Endothelial cell of umbilical vein (primary cell): ENCODE measurements at regions not wholly inside any gene's neighbourhood (a gene's known extent, or its start where the extent isn't known, plus 50 kb on each side); places are given as distances from the start of the nearest gene placed in this dataset.

Source experiments
- BruUV-seq: library from RNA; stranded (reverse); fragments of 400-500 nt; replicated peaks from 2 replicates; lab custom pipeline; 2021; lab: Mats Ljungman, UMichigan
- CTCF ChIA-PET: fragments of 300-600, 350-600 bp; sonication (Branson Sonifier 250); formaldehyde crosslinking; loops from one replicate; lab custom pipeline; 2021; ENCODE audit warnings: antibody characterized with exemption, inconsistent platforms; lab: Charles Lee
- POLR2A ChIA-PET: fragments of 300-600, 350-600 bp; sonication (Branson Sonifier 250); formaldehyde crosslinking; loops from one replicate; lab custom pipeline; 2021; ENCODE audit warnings: antibody characterized with exemption, inconsistent platforms; lab: Charles Lee
- DNase-seq: peaks from one replicate; pipeline ENCODE4 v3.0.0-alpha.2; 2011; ENCODE audit warnings: low read depth, low spot score
- FAIRE-seq: peaks from 2 replicates; lab custom pipeline; 2011; peaks lifted over from hg19 to GRCh38; lab: Jason Lieb, UNC
- H2AFZ ChIP-seq: 2 replicates; pipeline ENCODE4 v1.6.0; 2012; ENCODE audit warnings: low read depth, low read length, control low read depth, inconsistent platforms
- H3K27ac ChIP-seq: 2 replicates; pipeline ENCODE4 v1.5.1; 2011; ENCODE audit warnings: low read depth, mild to moderate bottlenecking, control low read depth, low read length, moderate library complexity; ENCODE audit not compliant: insufficient read depth
- H3K27me3 ChIP-seq, 2 experiments: 2 replicates each; pipeline versions ENCODE4 v1.6.0 to v1.6.1; 2011; ENCODE audit warnings: low read length in 2 of 2, mixed read lengths in 1 of 2; ENCODE audit not compliant: control insufficient read depth in 2 of 2, insufficient read depth in 2 of 2
- H3K36me3 ChIP-seq, 2 experiments: 2 replicates in 1 of 2; 3 replicates in 1 of 2; pipeline ENCODE4 v1.5.1; 2011; ENCODE audit warnings: low read length in 2 of 2, mild to moderate bottlenecking in 1 of 2, moderate library complexity in 1 of 2; ENCODE audit not compliant: control insufficient read depth in 2 of 2, insufficient read depth in 2 of 2; ENCODE audit errors: extremely low read depth in 1 of 2
- H3K4me1 ChIP-seq: 3 replicates; pipeline ENCODE4 v1.5.1; 2011; ENCODE audit warnings: mild to moderate bottlenecking, low read length; ENCODE audit not compliant: control insufficient read depth, insufficient read depth; ENCODE audit errors: extremely low read depth
- H3K4me2 ChIP-seq: 2 replicates; pipeline ENCODE4 v1.6.1; 2011; ENCODE audit warnings: low read length, control low read depth, mixed read lengths; ENCODE audit not compliant: insufficient read depth
- H3K4me3 ChIP-seq, 3 experiments: fragments of 200-600 bp in 1 of 3; sonication (generic), shearing (Covaris generic) in 1 of 3; replicated peaks in 1 of 3; 2 replicates each; pipeline ENCODE4 v1.5.1; 2011 to 2016; ENCODE audit warnings: control low read depth in 3 of 3, low read length in 3 of 3, mild to moderate bottlenecking in 2 of 3, inconsistent platforms in 1 of 3, low read depth in 1 of 3, moderate library complexity in 1 of 3; ENCODE audit not compliant: insufficient read depth in 1 of 3
- H3K79me2 ChIP-seq: 2 replicates; pipeline ENCODE4 v1.6.0; 2012; ENCODE audit warnings: low read length, inconsistent platforms; ENCODE audit not compliant: control insufficient read depth, insufficient read depth
- H3K9ac ChIP-seq: replicated peaks from 2 replicates; pipeline ENCODE3; 2011; ENCODE audit warnings: low read length, control low read depth; ENCODE audit not compliant: insufficient read depth; ENCODE audit errors: extremely low read depth
- H3K9me1 ChIP-seq: replicated peaks from 3 replicates; pipeline ENCODE4 v1.6.0; 2011; ENCODE audit warnings: mild to moderate bottlenecking, low read length; ENCODE audit not compliant: control insufficient read depth, insufficient read depth; ENCODE audit errors: extremely low read depth
- H3K9me3 ChIP-seq: replicated peaks from 2 replicates; pipeline ENCODE4 v1.5.1; 2012; ENCODE audit warnings: low read length, inconsistent platforms; ENCODE audit not compliant: control insufficient read depth, insufficient read depth
- H4K20me1 ChIP-seq: replicated peaks from 2 replicates; pipeline ENCODE3; 2011; ENCODE audit warnings: mild to moderate bottlenecking, low read length; ENCODE audit not compliant: control insufficient read depth, insufficient read depth; ENCODE audit errors: extremely low read depth
- EZH2 ChIP-seq: IDR thresholded peaks from 2 replicates; pipeline ENCODE4 v1.6.1; 2012; ENCODE audit warnings: borderline replicate concordance, low read depth, mild to moderate bottlenecking, moderate library complexity, low read length, inconsistent platforms; ENCODE audit not compliant: severe bottlenecking
- FOS ChIP-seq: IDR thresholded peaks from 2 replicates; pipeline ENCODE4 v1.6.1; 2011; ENCODE audit warnings: mild to moderate bottlenecking, low read length, moderate library complexity, borderline replicate concordance; ENCODE audit not compliant: insufficient read depth
- GATA2 ChIP-seq: IDR thresholded peaks from 2 replicates; pipeline ENCODE4 v1.7.0; 2011; ENCODE audit warnings: low read depth, mild to moderate bottlenecking, moderate library complexity, mixed read lengths, low read length; ENCODE audit not compliant: insufficient read length, insufficient read depth
- JUN ChIP-seq: IDR thresholded peaks from 2 replicates; pipeline ENCODE4 v1.6.1; 2011; ENCODE audit warnings: borderline replicate concordance, low read depth; ENCODE audit not compliant: insufficient read length, insufficient read depth
- MYC ChIP-seq: IDR thresholded peaks from one replicate; pipeline ENCODE4 v1.6.1; 2011; ENCODE audit warnings: mild to moderate bottlenecking, low read depth, low read length
- POLR2A ChIP-seq: IDR thresholded peaks from 2 replicates; pipeline ENCODE4 v1.6.1; 2012; ENCODE audit warnings: low read depth, mild to moderate bottlenecking, control low read depth, low read length
- POLR2AphosphoS5 ChIP-seq: IDR thresholded peaks from 2 replicates; pipeline ENCODE4 v1.6.1; 2012; ENCODE audit warnings: low read depth, mild to moderate bottlenecking, control low read depth, low read length, moderate library complexity; ENCODE audit not compliant: insufficient read depth
- dilution Hi-C: fragments of 300-500 bp; cut with MboI; formaldehyde crosslinking; loops from one replicate; pipeline ENCODE4 v1.15.0; 2019; ENCODE audit warnings: low sequenced_read_pairs; ENCODE audit not compliant: extremely low pct_ligation_motif_present
- intact Hi-C: fragments of 100-400 bp; cut with micrococcal nuclease; formaldehyde crosslinking; loops from one replicate; pipeline ENCODE4 v1.10.0; 2022
- TF ChIP-seq, protein P1 (sequence below): IDR thresholded peaks from 2 replicates; pipeline ENCODE4 v1.6.1; 2011; ENCODE audit not compliant: insufficient read depth, insufficient read length
- TF ChIP-seq, protein P2 (sequence below), 2 donors: IDR thresholded peaks; 1 replicate in 1 of 2; 2 replicates in 1 of 2; pipeline ENCODE4 v1.5.1; 2011; ENCODE audit warnings: low read length in 2 of 2, mild to moderate bottlenecking in 2 of 2, moderate library complexity in 2 of 2, control low read depth in 1 of 2, inconsistent platforms in 1 of 2, low read depth in 1 of 2; ENCODE audit not compliant: insufficient read depth in 1 of 2; ENCODE audit errors: extremely low read depth in 1 of 2

DNA sequence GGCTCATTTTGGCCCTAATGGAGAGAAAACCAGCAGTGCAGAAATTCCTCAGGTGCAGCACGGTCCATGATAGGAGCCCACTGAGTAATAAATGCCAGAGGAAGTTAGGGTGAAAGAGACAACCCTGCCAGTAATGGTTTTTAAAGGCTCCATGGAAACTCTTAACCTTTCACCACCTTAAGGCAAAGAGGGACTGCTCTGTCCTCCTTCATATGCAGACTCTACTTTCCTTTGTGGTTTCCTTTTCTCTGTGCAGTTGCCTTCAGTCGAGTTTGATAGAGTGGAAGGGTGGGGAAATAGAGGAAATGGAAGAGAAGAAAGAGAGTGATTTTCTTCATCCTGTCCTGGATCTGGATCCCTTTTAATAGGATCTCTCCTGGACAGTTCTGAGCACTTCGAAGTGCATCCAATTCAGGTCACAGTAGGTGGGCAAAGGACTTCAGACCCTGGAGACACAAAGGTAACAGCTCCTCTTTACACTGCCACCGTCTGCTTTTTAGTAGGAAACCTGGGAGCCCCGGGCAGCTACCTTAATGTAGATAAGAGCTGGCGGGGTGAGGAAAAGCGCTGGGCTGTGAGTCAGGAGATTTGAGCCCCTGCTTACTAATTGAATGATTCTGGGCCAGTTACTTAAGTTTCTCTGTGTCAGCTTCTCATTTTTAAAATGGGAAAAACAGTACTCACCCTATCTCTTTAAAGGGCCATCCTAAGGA lies 294.8 kb downstream of the KCNRG start:
- H3K36me3 ChIP-seq, result no peaks in the 10 kb centered on the region
- dilution Hi-C loops (no loop called here), intact Hi-C loops (no loop called here)
- no peaks in the 10 kb centered on the region for H3K9me3 ChIP-seq
- peak overlapping the region; percentile 20 for H2AFZ ChIP-seq
- ChIA-PET POLR2A (no interaction called here), CTCF (interaction anchor here (1.4 kb wide), 1 partner anchor 25 kb away, joined by 4 read pairs; no protein-coding TSS in a partner anchor)
- DNase-seq (no peak), FAIRE-seq (no peak)
- no peak overlapping the region for H3K9ac ChIP-seq
- H3K27ac ChIP-seq, result no peak overlapping the region
- H3K9me1 ChIP-seq, result no peaks in the 10 kb centered on the region
- TF ChIP-seq JUN (no peak), EZH2 (no peak), POLR2AphosphoS5 (no peak), GATA2 (no peak), MYC (no peak), POLR2A (no peak), FOS (no peak)
- TF ChIP-seq, protein P1, sequence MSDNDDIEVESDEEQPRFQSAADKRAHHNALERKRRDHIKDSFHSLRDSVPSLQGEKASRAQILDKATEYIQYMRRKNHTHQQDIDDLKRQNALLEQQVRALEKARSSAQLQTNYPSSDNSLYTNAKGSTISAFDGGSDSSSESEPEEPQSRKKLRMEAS, result no peak
- TF ChIP-seq, protein P2, sequence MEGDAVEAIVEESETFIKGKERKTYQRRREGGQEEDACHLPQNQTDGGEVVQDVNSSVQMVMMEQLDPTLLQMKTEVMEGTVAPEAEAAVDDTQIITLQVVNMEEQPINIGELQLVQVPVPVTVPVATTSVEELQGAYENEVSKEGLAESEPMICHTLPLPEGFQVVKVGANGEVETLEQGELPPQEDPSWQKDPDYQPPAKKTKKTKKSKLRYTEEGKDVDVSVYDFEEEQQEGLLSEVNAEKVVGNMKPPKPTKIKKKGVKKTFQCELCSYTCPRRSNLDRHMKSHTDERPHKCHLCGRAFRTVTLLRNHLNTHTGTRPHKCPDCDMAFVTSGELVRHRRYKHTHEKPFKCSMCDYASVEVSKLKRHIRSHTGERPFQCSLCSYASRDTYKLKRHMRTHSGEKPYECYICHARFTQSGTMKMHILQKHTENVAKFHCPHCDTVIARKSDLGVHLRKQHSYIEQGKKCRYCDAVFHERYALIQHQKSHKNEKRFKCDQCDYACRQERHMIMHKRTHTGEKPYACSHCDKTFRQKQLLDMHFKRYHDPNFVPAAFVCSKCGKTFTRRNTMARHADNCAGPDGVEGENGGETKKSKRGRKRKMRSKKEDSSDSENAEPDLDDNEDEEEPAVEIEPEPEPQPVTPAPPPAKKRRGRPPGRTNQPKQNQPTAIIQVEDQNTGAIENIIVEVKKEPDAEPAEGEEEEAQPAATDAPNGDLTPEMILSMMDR (IDR thresholded peaks at IDR 0.05; ENCODE audit: extremely low read depth in 1 of 2, insufficient read depth in 1 of 2, low read depth in 1 of 2, low read length in 2 of 2), result no peak
- no peaks in the 10 kb centered on the region for H3K27me3 ChIP-seq
- BruUV-seq, result no TSS peak
- no peak overlapping the region for H3K4me3 ChIP-seq
- no peaks in the 10 kb centered on the region for H3K4me1 ChIP-seq
- H3K4me2 ChIP-seq, result no peak overlapping the region
- no peaks in the 10 kb centered on the region for H4K20me1 ChIP-seq
- no peaks in the 10 kb centered on the region for H3K79me2 ChIP-seq
